CD4-positive, alpha-beta T cell treated with Interleukin-17A for 1 hour (primary cell): ENCODE measurements at regions not wholly inside any gene's neighbourhood (a gene's known extent, or its start where the extent isn't known, plus 50 kb on each side); places are given as distances from the start of the nearest gene placed in this dataset.
"Not testable (repeated sequence)": the region's sequence is repeated elsewhere in the genome, so short reads cannot be mapped to it uniquely, and the experiment has no call there.

Source experiments
- DNase-seq: peaks from one replicate; pipeline ENCODE4 v3.0.0-alpha.2; 2020

- no peak for DNase-seq
Measured at GRCh38 chr6:67888546-67888885, 746.6 kb upstream of the ADGRB3 start.

DNA sequence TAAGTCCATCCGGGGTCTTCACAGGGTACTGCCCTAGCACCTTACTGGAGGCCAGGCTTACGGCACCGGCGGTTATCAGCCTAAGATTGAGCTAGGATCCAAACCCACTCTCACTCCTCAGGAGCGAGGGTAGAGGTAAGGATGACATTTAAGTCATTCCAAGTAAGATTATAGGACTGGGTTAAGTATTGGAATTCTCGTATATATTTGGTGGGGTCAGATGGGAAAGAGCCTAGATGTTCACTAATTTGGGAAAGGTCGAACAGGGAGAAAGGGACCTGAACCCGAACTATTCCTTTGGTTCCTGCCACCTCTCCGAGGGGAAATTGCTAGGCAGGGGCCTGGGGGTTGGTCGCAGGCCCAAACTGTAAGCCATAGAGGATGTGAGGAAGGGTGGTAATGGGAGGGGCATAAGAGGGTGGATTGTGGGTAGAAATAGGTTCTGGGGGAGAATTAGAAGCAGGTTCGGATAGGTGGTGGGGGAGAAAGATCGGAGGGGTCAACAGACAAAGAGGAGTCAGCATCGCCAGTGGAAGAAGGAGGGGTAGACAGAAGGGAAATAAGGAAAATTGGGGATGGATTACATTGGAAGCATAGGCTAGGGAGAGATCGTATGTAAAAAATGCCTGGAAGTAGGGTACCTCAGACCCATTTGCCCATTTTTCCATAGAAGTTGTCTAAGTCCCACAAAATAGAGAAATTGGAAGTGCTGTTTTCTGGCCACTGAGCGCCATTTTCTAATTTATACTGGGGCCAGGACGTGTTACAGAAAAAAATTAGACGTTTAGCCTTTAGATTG, 747.1 kb upstream of the ADGRB3 start:
- no peak for DNase-seq

GRCh38 chr6:67887419-67887746, 747.7 kb upstream of the ADGRB3 start:
- DNase-seq, result no peak

- DNase-seq, result no peak
Measured at GRCh38 chr6:67886840-67887292, 748.2 kb upstream of the ADGRB3 start.

DNA sequence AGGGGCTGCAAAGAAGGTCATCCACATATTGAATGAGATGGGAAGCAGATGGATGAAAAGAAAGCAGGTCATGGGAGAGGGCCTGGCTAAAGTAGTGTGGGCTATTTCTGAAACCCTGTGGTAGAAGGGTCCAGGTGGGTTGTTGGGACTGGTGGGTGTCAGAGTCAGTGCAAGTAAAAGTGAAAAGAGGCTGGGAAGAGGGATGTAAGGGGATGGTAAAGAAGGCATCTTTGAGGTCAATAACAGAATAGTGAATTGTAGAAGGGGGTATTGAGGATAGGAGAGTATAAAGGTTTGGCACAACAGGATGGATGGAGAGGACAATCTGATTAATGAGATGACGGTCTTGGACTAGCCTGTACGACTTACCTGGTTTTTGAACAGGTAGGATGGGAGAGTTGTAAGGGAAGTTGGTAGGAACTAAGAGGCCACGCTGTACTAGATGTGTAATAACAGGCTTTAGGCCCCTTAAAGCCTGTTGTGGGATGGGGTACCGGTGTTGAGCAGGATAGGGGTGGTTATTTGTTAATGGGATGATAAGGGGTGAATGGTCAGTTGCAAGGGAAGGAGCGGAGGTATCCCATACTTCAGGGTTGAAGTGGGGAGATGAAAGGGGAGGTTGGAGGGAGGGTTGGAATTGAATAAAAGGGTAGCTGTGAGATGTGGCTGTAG, 748.9 kb upstream of the ADGRB3 start:
- no peak for DNase-seq

- DNase-seq, result no peak
Measured at GRCh38 chr6:67885081-67886033, 749.7 kb upstream of the ADGRB3 start.

GRCh38 chr6:67884442-67884841, 750.6 kb upstream of the ADGRB3 start:
- no peak for DNase-seq

- DNase-seq, result no peak
Measured at GRCh38 chr6:67883500-67884366, 751.3 kb upstream of the ADGRB3 start.

- DNase-seq, result no peak
Measured at GRCh38 chr6:67882436-67883311, 752.4 kb upstream of the ADGRB3 start.

DNA sequence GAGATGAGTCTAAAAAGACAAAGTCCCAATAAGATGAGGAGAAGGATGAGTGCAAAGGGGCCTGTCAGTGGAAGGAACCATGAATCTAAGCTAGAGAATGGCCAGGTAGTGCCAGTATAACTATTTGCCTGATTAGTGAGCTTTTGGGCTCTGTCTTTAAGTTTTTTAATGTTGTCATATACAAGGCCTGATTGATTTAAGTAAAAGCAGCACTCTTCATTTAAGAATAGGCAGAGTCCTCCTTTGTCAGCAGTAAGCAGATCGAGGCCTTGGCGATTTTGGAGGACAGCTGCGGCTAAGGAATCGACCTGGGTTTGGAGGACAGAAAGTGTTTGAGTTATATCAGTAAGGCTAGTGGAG, 753.4 kb upstream of the ADGRB3 start:
- no peak for DNase-seq

DNA sequence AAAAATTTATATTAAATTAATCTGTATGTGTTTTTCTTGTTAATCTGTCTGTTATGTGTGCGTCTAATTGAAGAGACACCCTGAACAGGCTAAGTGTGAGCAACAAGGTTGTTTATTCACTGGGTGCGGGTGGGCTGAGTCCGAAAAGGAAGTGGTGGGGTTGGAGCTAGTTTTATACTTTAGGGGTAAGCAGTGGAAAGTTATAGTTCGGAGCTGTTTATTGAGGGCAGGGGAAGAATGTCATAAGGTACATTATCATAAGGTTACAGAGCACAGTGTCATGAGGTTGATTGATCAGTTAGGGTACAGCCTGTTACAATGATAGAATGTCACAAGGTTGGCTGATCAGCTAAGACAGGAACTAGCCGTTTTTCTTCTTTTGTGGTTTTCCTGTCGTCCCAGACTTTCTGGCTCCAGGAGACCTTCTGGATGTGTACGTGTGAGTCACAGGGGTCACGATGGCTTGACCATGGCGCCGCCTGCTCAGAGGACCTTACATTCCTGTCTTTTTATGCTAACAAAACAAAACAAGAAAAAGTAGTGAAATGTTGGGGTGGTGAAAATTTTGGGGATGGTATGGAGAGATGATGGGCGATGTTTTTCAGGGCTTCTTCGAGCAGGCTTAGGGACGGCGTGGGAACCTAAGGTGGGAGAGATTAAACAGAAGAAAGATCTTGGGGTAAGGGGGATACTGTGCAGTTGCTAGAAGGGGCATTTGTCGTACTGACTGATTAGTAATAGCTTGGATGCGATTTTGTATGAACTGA, 754.0 kb upstream of the ADGRB3 start:
- no peak for DNase-seq

GRCh38 chr6:67880343-67880742, 754.7 kb upstream of the ADGRB3 start:
- not testable (repeated sequence) for DNase-seq

GRCh38 chr6:67879928-67880327, 755.2 kb upstream of the ADGRB3 start:
- DNase-seq, result not testable (repeated sequence)

DNA sequence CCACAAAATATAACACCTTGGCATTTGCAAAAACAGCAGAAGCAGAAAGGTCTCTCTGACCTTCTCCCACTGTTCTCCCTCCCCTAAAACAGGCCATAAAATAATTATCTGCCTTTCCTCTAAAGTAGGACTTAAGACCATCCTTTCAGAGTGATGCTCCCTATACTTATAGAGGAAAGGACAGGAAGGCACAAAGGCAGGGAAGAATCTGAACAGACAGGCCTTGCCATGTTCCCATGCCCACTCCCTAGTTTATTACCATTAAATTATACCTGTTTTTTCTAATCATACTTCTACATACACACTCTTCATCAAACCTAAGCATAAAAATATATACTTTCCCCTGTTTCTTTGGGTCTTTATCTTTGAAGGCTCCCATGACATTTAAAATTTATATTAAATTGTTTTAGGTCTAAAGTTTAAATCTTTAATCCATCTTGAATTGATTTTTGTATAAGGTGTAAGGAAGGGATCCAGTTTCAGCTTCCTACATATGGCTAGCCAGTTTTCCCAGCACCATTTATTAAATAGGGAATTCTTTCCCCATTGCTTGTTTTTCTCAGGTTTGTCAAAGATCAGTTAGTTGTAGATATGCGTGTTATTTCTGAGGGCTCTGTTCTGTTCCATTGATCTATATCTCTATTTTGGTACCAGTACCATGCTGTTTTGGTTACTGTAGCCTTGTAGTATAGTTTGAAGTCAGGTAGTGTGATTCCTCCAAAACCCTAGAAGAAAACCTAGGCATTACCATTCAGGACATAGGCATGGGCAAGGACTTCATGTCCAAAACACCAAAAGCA, 755.8 kb upstream of the ADGRB3 start:
- DNase-seq, result not testable (repeated sequence)

GRCh38 chr6:67878216-67878615, 756.9 kb upstream of the ADGRB3 start:
- not testable (repeated sequence) for DNase-seq

GRCh38 chr6:67877288-67877687, 757.8 kb upstream of the ADGRB3 start:
- no peak for DNase-seq

DNA sequence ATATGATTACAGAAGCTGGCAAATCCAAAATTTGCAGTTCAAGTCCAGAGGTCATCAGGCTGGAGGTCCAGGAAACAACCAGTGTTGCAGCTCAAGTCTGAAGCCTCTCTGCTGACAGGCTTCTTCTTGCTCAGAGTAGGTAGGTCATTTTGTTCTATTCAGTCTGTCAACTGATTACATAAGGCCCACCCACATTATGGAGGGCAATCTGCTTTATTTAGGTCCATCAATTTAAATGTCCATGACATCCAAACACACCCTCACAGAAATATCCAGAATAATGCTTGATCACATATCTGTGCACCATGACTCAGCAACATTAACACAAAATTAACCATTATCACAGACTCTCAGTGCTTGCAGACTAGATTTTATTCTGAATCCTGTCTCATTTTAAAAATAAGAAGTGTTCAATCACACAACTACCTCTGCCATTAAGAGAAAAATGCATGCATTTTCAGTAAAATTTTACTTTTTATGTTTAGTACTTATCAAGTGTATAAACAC, 759.2 kb upstream of the ADGRB3 start:
- DNase-seq, result no peak

- no peak for DNase-seq
Measured at GRCh38 chr6:67870321-67870720, 764.8 kb upstream of the ADGRB3 start.

GRCh38 chr6:67863346-67863745, 771.7 kb upstream of the ADGRB3 start:
- no peak for DNase-seq

- DNase-seq, result no peak
Measured at GRCh38 chr6:67854098-67854497, 781.0 kb upstream of the ADGRB3 start.
